ENCODE measurements at regions not wholly inside any gene's neighbourhood (a gene's known extent, or its start where the extent isn't known, plus 50 kb on each side); places are given as distances from the start of the nearest gene placed in this dataset.

DNA sequence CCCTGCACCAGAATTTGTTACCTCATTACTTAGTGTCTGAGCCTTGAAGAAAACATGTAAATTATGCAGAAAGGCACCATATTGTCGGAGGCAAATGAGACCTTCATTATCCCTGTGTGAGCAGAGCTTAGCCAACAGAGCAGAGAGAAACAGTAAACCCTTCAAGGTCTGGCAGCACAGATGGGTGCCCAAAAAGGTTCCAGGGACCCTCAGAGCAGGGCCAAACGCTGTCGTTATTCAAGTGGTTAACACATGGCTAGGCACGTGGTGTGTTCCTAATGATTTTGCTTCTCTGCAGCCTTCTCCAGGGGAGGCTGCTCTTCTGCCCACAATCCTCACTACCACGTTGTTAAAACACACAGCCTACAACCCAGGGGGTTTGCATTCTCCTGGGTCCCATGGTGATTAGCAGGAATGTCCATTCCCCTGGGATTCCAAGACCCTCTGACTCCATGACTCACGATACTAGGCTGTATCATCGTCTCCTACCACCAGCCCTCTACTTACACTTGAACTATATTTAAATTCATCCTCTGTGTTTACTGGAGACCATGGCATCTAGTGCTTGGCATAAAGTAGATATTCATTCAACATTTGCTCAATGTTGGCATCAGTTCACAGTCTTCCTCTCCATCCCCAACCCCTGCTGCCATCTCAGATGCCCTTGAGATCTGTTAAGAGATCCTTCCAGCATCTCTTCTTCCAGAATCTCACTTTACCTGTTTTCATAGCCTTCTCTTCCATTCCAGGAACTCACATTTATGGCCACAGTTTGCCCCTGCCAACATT is 174.5 kb upstream of the RAD23B start (continued):
- TF ChIP-seq, protein P1, sequence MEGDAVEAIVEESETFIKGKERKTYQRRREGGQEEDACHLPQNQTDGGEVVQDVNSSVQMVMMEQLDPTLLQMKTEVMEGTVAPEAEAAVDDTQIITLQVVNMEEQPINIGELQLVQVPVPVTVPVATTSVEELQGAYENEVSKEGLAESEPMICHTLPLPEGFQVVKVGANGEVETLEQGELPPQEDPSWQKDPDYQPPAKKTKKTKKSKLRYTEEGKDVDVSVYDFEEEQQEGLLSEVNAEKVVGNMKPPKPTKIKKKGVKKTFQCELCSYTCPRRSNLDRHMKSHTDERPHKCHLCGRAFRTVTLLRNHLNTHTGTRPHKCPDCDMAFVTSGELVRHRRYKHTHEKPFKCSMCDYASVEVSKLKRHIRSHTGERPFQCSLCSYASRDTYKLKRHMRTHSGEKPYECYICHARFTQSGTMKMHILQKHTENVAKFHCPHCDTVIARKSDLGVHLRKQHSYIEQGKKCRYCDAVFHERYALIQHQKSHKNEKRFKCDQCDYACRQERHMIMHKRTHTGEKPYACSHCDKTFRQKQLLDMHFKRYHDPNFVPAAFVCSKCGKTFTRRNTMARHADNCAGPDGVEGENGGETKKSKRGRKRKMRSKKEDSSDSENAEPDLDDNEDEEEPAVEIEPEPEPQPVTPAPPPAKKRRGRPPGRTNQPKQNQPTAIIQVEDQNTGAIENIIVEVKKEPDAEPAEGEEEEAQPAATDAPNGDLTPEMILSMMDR (IDR thresholded peaks at IDR 0.05; ENCODE audit: control extremely low read depth in 1 of 3, insufficient read depth in 1 of 3, low read depth in 1 of 3, low read length in 3 of 3): no peak
